Left lung (tissue), 4 donors: ENCODE measurements at regions not wholly inside any gene's neighbourhood (a gene's known extent, or its start where the extent isn't known, plus 50 kb on each side); places are given as distances from the start of the nearest gene placed in this dataset.

Experiments used
- ATAC-seq: fragments of 200-7000 bp; cut with Tn5 transposase; one replicate; pipeline ENCODE4 v1.9.1; 2020; ENCODE audit warnings: moderate library complexity
- DNase-seq, 4 donors: peaks; one replicate each; pipeline ENCODE4 v3.0.0-alpha.2; 2013 to 2020
- H3K27ac ChIP-seq, 2 donors: fragments of 200-600 bp; sonication (generic) in 1 of 2; one replicate each; pipeline versions ENCODE4 v1.5.0 to v1.8.0; 2020 to 2021
- H3K27me3 ChIP-seq, 2 donors: fragments of 200-600 bp; sonication (generic) in 1 of 2; one replicate each; pipeline versions ENCODE4 v1.5.0 to v1.8.0; 2020 to 2021
- H3K36me3 ChIP-seq, 2 donors: fragments of 200-600 bp; sonication (generic) in 1 of 2; one replicate each; pipeline versions ENCODE4 v1.5.0 to v1.8.0; 2020 to 2021
- H3K4me1 ChIP-seq, 2 donors: fragments of 200-600 bp; one replicate each; pipeline ENCODE4 v1.8.0; 2021
- H3K4me3 ChIP-seq, 2 donors: fragments of 200-600 bp; sonication (generic) in 1 of 2; one replicate each; pipeline versions ENCODE4 v1.5.0 to v1.8.0; 2020 to 2021; ENCODE audit warnings: mild to moderate bottlenecking in 1 of 2
- H3K9me3 ChIP-seq, 2 donors: fragments of 200-600 bp; sonication (generic) in 1 of 2; one replicate each; pipeline versions ENCODE4 v1.5.0 to v1.8.0; 2020 to 2021
- CTCF ChIP-seq, 2 donors: fragments of 200-600 bp; sonication (generic) in 1 of 2; IDR thresholded peaks; one replicate each; pipeline versions ENCODE4 v1.5.0 to v1.8.0; 2021; ENCODE audit warnings: antibody characterized with exemption in 2 of 2
- intact Hi-C, 2 donors: fragments of 100-400 bp; cut with DNase I; formaldehyde crosslinking; loops; one replicate each; pipeline versions ENCODE4 v1.11.2 to v1.14.2; 2022
- donor health status: DM: no; HTN: yes; CAD: no.
- donor health status: DM: no; HTN: no; CAD: no.

DNA sequence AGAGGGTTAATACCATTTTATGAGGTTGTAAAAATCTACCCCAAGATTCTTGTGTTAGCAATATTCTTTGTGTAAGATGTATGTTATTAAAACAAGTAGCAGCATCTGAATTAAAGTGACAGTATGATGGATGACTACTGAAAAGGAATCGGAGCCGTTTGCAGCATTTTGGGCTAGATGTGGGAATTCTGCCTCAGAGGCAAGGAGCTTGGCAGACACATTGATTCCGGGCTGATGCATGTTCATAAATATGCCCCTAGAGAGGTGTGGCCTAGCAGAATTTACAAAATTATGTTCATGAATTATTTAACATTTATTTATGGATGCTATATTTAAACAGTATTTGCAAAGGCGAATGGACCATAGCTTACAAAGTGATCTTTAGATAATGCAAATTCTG lies 389.0 kb upstream of the ETAA1 start:
- no peak for TF ChIP-seq CTCF (IDR thresholded peaks at IDR 0.05)
- intact Hi-C loops, result no loop called here
- Histone ChIP-seq H3K27ac (no peak overlapping the region), H3K4me3 (no peak overlapping the region), H3K27me3 (no peaks in the 10 kb centered on the region), H3K9me3 (no peaks in the 10 kb centered on the region), H3K36me3 (no peaks in the 10 kb centered on the region), H3K4me1 (no peaks in the 10 kb centered on the region)
- ATAC-seq, result no peak
- DNase-seq, result no peak

GRCh38 chr2:67012165-67012564 lies 385.0 kb upstream of the ETAA1 start:
- no peak overlapping the region for H3K4me3 ChIP-seq
- intact Hi-C loops, result no loop called here
- no peak for ATAC-seq
- no peak for TF ChIP-seq CTCF (IDR thresholded peaks at IDR 0.05)
- no peak for DNase-seq
- no peaks in the 10 kb centered on the region for H3K4me1 ChIP-seq
- no peaks in the 10 kb centered on the region for H3K36me3 ChIP-seq
- H3K27me3 ChIP-seq, result no peaks in the 10 kb centered on the region
- no peaks in the 10 kb centered on the region for H3K9me3 ChIP-seq
- no peak overlapping the region for H3K27ac ChIP-seq

GRCh38 chr2:67013821-67014220 lies 383.3 kb upstream of the ETAA1 start:
- Histone ChIP-seq H3K9me3 (no peaks in the 10 kb centered on the region), H3K4me1 (no peaks in the 10 kb centered on the region), H3K27ac (no peak overlapping the region), H3K36me3 (no peaks in the 10 kb centered on the region), H3K27me3 (no peaks in the 10 kb centered on the region), H3K4me3 (no peak overlapping the region)
- DNase-seq (no peak), ATAC-seq (no peak)
- TF ChIP-seq CTCF (IDR thresholded peaks at IDR 0.05), result no peak
- intact Hi-C loops, result no loop called here

DNA sequence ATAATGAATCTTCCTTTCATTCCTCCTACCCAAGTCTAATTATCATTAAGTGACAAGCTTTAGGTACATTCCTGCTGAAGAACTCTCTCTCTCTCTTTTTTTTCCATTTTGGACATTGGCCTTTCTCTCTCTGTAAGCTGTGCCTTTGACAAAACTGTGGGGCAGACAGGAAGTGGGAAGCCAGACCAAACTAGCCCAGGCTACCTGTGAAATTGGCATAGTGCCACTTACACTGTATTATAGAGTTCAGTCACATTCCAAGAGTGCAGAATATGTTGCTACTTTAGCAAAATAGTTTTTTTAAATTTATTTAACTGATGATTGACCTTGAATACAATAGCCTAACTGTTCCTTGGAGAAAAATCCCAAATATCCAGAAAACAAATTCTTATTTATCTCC lies 381.5 kb upstream of the ETAA1 start:
- ATAC-seq, result no peak

DNA sequence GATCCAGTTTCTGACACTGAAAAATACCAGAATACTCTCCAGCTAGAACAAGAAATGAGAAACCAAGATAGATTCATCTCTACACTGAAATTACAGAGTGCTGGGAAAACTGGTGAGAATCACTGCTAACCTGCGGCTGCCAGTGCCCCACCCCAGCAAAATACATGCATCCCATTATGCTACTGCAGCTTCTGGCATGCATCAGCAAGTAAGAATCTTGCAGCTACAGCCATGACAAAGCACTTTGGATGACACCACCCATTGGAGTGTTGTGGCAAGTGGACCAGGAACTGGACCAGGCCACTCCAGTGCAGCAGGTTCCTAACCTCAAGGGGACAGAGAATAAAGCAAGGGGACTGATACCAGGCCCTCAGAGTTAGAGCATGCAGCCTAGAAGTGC lies 378.8 kb upstream of the ETAA1 start:
- Histone ChIP-seq H3K4me1 (no peaks in the 10 kb centered on the region), H3K4me3 (no peak overlapping the region), H3K9me3 (peaks cover 0 to 2% of the 10 kb centered on the region in 2 donors), H3K27ac (no peak overlapping the region), H3K36me3 (no peaks in the 10 kb centered on the region), H3K27me3 (no peaks in the 10 kb centered on the region)
- ATAC-seq, result no peak
- DNase-seq, result no peak
- no peak for TF ChIP-seq CTCF (IDR thresholded peaks at IDR 0.05)
- intact Hi-C loops, result no loop called here

More for the DNA sequence above, 381.5 kb upstream of the ETAA1 start:
- H3K27ac ChIP-seq, result no peak overlapping the region
- H3K36me3 ChIP-seq, result no peaks in the 10 kb centered on the region
- DNase-seq, result no peak
- H3K4me1 ChIP-seq, result no peaks in the 10 kb centered on the region
- H3K27me3 ChIP-seq, result no peaks in the 10 kb centered on the region
- no peak for TF ChIP-seq CTCF (IDR thresholded peaks at IDR 0.05)
- no peak overlapping the region for H3K4me3 ChIP-seq
- intact Hi-C loops, result no loop called here
- H3K9me3 ChIP-seq, result no peaks in the 10 kb centered on the region
